ENCODE measurements at regions not wholly inside any gene's neighbourhood (a gene's known extent, or its start where the extent isn't known, plus 50 kb on each side); places are given as distances from the start of the nearest gene placed in this dataset.

DNA sequence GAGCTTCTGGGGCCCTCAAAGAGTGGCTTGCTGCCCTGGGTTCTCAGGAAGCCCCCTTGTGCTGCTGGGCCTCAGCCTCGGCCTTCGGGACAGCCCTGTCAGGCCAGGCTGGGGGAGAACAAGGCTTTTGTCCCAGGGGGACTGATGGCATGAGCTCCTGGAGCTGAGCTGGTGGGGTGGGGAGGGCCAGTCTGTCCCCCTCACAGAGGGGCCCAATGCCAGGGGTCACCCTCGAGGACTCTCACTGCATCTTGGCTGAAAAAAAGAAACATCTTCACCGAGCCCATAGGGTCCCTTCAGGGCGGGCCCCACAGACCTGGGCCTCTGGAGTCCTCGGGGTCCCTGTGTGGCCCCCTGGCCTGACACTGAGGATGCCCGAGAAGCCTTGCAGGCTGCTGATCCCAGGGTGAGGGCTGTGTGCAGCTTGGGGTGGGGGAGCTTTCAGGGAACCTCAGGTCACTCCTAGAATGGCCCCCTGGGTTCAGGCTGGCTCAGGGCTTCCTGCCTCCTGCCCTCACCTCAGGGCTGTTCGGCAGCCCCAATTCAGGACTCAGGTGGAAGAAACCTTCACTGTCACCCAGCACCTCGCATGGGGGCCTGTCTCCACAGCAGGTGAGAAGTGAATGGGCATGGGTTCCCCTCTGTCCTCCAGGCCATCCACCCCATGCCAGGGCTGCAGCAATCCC lies 90.5 kb downstream of the TNFRSF13B start:
- CTCF ChIA-PET, result no interaction called here
- Histone ChIP-seq H3K9me3 (ENCODE audit: control insufficient read depth in 2 of 3, low read length in 3 of 3) (peaks cover 0 to 8% (median 0%) of the 10 kb centered on the region in 3 experiments), H3K27me3 (ENCODE audit: control insufficient read depth in 2 of 2, insufficient read depth in 2 of 2, low read length in 2 of 2) (no peaks in the 10 kb centered on the region), H3K27ac (ENCODE audit: low read depth, low read length) (no peak overlapping the region), H3K4me1 (ENCODE audit: control insufficient read depth in 2 of 2, insufficient read depth in 2 of 2, low read length in 2 of 2) (no peaks in the 10 kb centered on the region), H3K36me3 (ENCODE audit: control insufficient read depth in 2 of 3, insufficient read depth in 3 of 3, low read length in 3 of 3) (no peaks in the 10 kb centered on the region), H3K4me3 (ENCODE audit: low read length) (no peak overlapping the region)
- intact Hi-C loops (cut with micrococcal nuclease), result no loop called here
- Mint-ChIP-seq H3K36me3 (peaks cover 0 to 11% (median 0%) of the 10 kb centered on the region in 5 donors), H3K4me1 (no peaks in the 10 kb centered on the region), H3K27me3 (peaks cover 0 to 3% (median 0%) of the 10 kb centered on the region in 5 donors), H3K27ac (no peak overlapping the region), H3K9me3 (peaks cover 0 to 17% (median 4%) of the 10 kb centered on the region in 11 donors), H3K4me3 (no peak overlapping the region)
- DNase-seq (no peak), ATAC-seq (no peak)
- POLR2A ChIA-PET, result no interaction called here

DNA sequence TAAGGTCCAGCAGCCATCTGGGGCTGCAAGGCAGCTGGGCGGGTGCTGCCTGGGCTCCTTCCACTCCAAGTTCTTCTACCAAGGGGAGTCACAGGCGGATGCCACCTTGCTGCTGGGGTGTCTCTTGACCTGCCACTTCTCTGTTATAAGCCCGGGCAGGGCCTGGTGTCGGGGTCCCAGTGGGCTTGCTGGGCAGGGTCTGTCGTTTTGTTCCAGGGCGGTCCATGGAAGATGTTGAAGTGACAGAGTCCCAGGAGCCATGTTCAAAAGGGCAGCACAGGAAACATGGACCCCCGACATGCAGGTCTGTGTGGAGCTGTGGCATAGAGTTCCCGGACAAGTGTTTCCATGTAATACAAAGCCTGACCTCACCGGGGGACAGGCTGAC lies 91.1 kb downstream of the TNFRSF13B start:
- peaks cover 0 to 3% (median 0%) of the 10 kb centered on the region in 5 donors for H3K27me3 Mint-ChIP-seq
- ChIA-PET POLR2A (no interaction called here), CTCF (no interaction called here)
- H3K4me1 Mint-ChIP-seq, result no peaks in the 10 kb centered on the region
- Histone ChIP-seq H3K36me3 (ENCODE audit: control insufficient read depth in 2 of 3, insufficient read depth in 3 of 3, low read length in 3 of 3) (no peaks in the 10 kb centered on the region), H3K4me3 (ENCODE audit: low read length) (no peak overlapping the region), H3K27me3 (ENCODE audit: control insufficient read depth in 2 of 2, insufficient read depth in 2 of 2, low read length in 2 of 2) (no peaks in the 10 kb centered on the region), H3K27ac (ENCODE audit: low read depth, low read length) (no peak overlapping the region), H3K9me3 (ENCODE audit: control insufficient read depth in 2 of 3, low read length in 3 of 3) (peaks cover 0 to 8% (median 0%) of the 10 kb centered on the region in 3 experiments), H3K4me1 (ENCODE audit: control insufficient read depth in 2 of 2, insufficient read depth in 2 of 2, low read length in 2 of 2) (no peaks in the 10 kb centered on the region)
- DNase-seq, result no peak
- peaks cover 0 to 11% (median 0%) of the 10 kb centered on the region in 5 donors for H3K36me3 Mint-ChIP-seq
- ATAC-seq, result no peak
- peaks cover 0 to 17% (median 4%) of the 10 kb centered on the region in 11 donors for H3K9me3 Mint-ChIP-seq
- no peak overlapping the region for H3K27ac Mint-ChIP-seq
- no peak overlapping the region for H3K4me3 Mint-ChIP-seq
- intact Hi-C loops (cut with micrococcal nuclease), result no loop called here

DNA sequence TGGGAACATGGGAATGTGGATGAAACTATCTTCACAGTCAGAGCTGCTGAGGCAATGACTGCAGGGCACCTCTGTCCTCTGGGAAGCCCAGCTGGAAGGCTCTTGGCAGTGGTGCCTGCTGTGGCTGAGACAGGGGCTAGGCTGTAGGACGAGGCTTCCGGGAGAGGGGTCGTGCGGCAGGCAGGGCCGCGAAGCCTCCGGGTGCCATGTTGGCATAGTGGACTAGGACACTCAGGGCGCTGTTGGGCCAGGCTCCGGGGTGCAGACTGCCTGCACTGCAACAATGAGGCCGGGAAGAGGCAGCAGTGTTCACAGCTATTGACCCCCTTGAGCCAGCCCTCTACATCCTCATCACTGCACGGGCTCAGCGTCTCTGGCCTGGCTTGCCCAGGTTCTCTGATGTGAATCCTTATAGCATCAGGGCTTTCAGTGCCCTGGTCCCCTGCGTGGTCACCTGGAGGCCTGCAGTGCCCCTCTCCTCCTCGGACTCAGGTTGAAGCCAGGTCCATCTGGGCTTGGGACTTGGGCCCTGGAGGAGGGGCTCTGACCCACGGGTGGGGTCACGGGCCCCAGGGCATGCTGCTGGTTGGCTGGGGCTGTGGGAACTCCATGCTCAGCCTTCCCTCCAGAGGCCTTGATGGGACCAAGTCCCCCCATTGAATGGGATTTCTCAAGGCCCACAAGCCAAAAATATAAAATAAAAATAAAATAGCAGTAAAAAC lies 91.6 kb downstream of the TNFRSF13B start:
- Mint-ChIP-seq H3K4me3 (no peak overlapping the region), H3K27me3 (peaks cover 0 to 3% (median 0%) of the 10 kb centered on the region in 5 donors), H3K9me3 (peaks cover 0 to 17% (median 4%) of the 10 kb centered on the region in 11 donors), H3K36me3 (peaks cover 0 to 11% (median 0%) of the 10 kb centered on the region in 5 donors), H3K4me1 (no peaks in the 10 kb centered on the region), H3K27ac (no peak overlapping the region)
- Histone ChIP-seq H3K4me1 (ENCODE audit: control insufficient read depth in 2 of 2, insufficient read depth in 2 of 2, low read length in 2 of 2) (no peaks in the 10 kb centered on the region), H3K4me3 (ENCODE audit: low read length) (no peak overlapping the region), H3K36me3 (ENCODE audit: control insufficient read depth in 2 of 3, insufficient read depth in 3 of 3, low read length in 3 of 3) (no peaks in the 10 kb centered on the region), H3K27ac (ENCODE audit: low read depth, low read length) (no peak overlapping the region), H3K27me3 (ENCODE audit: control insufficient read depth in 2 of 2, insufficient read depth in 2 of 2, low read length in 2 of 2) (no peaks in the 10 kb centered on the region), H3K9me3 (ENCODE audit: control insufficient read depth in 2 of 3, low read length in 3 of 3) (peaks cover 0 to 8% (median 0%) of the 10 kb centered on the region in 3 experiments)
- intact Hi-C loops (cut with micrococcal nuclease), result no loop called here
- ATAC-seq (no peak), DNase-seq (no peak)
- POLR2A ChIA-PET, result no interaction called here
- CTCF ChIA-PET, result no interaction called here

DNA sequence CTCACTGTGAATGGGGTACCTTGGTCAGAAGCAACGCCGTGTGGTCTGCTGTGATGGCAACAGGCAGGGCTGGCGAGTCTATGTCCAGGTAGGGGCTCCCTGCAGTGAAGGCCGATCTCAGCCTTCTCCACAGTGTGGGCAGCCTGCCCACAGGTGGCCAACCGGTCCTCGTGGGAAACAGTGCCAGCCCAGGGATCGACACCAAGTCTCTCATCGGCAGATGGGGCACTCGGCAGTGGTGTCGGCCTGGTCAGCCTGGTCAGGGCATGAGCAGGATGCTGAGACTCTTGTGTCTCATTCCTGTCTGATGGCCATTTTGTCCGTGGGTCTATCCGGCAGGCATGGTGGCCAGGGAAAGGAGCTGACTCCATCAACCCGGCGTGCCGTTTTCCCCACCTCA lies 92.2 kb downstream of the TNFRSF13B start:
- H3K27me3 ChIP-seq (ENCODE audit: control insufficient read depth in 2 of 2, insufficient read depth in 2 of 2, low read length in 2 of 2), result no peaks in the 10 kb centered on the region
- intact Hi-C loops (cut with micrococcal nuclease), result no loop called here
- H3K36me3 ChIP-seq (ENCODE audit: control insufficient read depth in 2 of 3, insufficient read depth in 3 of 3, low read length in 3 of 3), result no peaks in the 10 kb centered on the region
- H3K9me3 Mint-ChIP-seq, result peaks cover 0 to 17% (median 4%) of the 10 kb centered on the region in 11 donors
- no peak for ATAC-seq
- no peak overlapping the region for H3K27ac Mint-ChIP-seq
- H3K4me1 Mint-ChIP-seq, result no peaks in the 10 kb centered on the region
- ChIA-PET POLR2A (no interaction called here), CTCF (no interaction called here)
- peaks cover 0 to 11% (median 0%) of the 10 kb centered on the region in 5 donors for H3K36me3 Mint-ChIP-seq
- H3K4me1 ChIP-seq (ENCODE audit: control insufficient read depth in 2 of 2, insufficient read depth in 2 of 2, low read length in 2 of 2), result no peaks in the 10 kb centered on the region
- H3K27ac ChIP-seq (ENCODE audit: low read depth, low read length), result no peak overlapping the region
- no peak overlapping the region for H3K4me3 Mint-ChIP-seq
- H3K4me3 ChIP-seq (ENCODE audit: low read length), result no peak overlapping the region
- H3K9me3 ChIP-seq (ENCODE audit: control insufficient read depth in 2 of 3, low read length in 3 of 3), result peaks cover 0 to 8% (median 0%) of the 10 kb centered on the region in 3 experiments
- peaks cover 0 to 3% (median 0%) of the 10 kb centered on the region in 5 donors for H3K27me3 Mint-ChIP-seq
- DNase-seq, result no peak

DNA sequence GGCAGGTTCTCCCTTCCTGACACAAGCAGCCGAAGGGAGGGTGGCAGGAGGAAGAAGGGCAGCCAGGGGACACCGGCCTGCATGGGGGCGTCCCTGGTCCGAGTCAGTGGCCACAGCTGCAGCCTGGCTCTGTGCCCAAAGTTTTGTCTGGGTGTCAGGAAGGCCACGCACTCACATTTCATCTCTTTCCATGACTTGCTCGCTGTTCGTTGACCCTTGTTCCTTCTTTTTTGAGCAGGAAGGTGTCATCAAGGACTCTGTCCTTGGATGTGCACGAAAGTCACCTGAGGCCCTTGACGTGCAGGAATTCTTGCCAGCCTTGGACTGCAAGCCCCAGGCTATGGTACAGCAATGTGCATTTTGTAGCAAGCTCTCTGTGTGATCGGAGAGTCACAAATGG lies 93.3 kb downstream of the TNFRSF13B start:
- peaks cover 0 to 11% (median 0%) of the 10 kb centered on the region in 5 donors for H3K36me3 Mint-ChIP-seq
- ATAC-seq (no peak), DNase-seq (no peak)
- Histone ChIP-seq H3K9me3 (ENCODE audit: control insufficient read depth in 2 of 3, low read length in 3 of 3) (peaks cover 0 to 8% (median 0%) of the 10 kb centered on the region in 3 experiments), H3K27ac (ENCODE audit: low read depth, low read length) (no peak overlapping the region), H3K27me3 (ENCODE audit: control insufficient read depth in 2 of 2, insufficient read depth in 2 of 2, low read length in 2 of 2) (no peaks in the 10 kb centered on the region), H3K4me3 (ENCODE audit: low read length) (no peak overlapping the region), H3K36me3 (ENCODE audit: control insufficient read depth in 2 of 3, insufficient read depth in 3 of 3, low read length in 3 of 3) (no peaks in the 10 kb centered on the region), H3K4me1 (ENCODE audit: control insufficient read depth in 2 of 2, insufficient read depth in 2 of 2, low read length in 2 of 2) (no peaks in the 10 kb centered on the region)
- no peak overlapping the region for H3K27ac Mint-ChIP-seq
- H3K27me3 Mint-ChIP-seq, result peaks cover 0 to 3% (median 0%) of the 10 kb centered on the region in 5 donors
- H3K9me3 Mint-ChIP-seq, result peaks cover 0 to 17% (median 4%) of the 10 kb centered on the region in 11 donors
- intact Hi-C loops (cut with micrococcal nuclease), result no loop called here
- ChIA-PET CTCF (no interaction called here), POLR2A (interaction anchor here (0.6 kb wide), 1 partner anchor 998 kb away, joined by 3 read pairs; no protein-coding TSS in a partner anchor)
- no peaks in the 10 kb centered on the region for H3K4me1 Mint-ChIP-seq
- no peak overlapping the region for H3K4me3 Mint-ChIP-seq

DNA sequence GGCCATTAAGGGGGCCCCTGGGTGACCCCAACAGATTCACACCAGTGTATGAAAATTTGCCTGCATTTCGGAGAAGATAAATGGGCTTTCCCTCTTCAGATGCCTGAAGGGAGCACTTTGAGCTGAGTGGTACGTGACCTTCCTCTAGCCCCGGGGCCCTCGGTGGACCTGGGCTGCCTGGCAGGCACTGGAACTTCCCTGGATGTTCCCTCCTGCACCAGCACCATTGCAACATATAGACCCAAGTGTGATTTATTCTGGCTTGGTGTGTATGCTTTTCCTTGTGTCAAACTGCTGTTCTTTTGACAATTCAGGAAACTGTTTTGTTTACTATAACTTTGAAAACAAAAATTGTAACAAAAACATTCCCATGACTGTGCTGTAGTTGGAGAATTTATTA lies 93.8 kb downstream of the TNFRSF13B start:
- Histone ChIP-seq H3K27me3 (ENCODE audit: control insufficient read depth in 2 of 2, insufficient read depth in 2 of 2, low read length in 2 of 2) (no peaks in the 10 kb centered on the region), H3K4me1 (ENCODE audit: control insufficient read depth in 2 of 2, insufficient read depth in 2 of 2, low read length in 2 of 2) (no peaks in the 10 kb centered on the region), H3K4me3 (ENCODE audit: low read length) (no peak overlapping the region), H3K36me3 (ENCODE audit: control insufficient read depth in 2 of 3, insufficient read depth in 3 of 3, low read length in 3 of 3) (no peaks in the 10 kb centered on the region), H3K9me3 (ENCODE audit: control insufficient read depth in 2 of 3, low read length in 3 of 3) (peaks cover 0 to 8% (median 0%) of the 10 kb centered on the region in 3 experiments), H3K27ac (ENCODE audit: low read depth, low read length) (no peak overlapping the region)
- ATAC-seq (no peak), DNase-seq (no peak)
- H3K36me3 Mint-ChIP-seq, result peaks cover 0 to 11% (median 0%) of the 10 kb centered on the region in 5 donors
- no peaks in the 10 kb centered on the region for H3K4me1 Mint-ChIP-seq
- H3K27me3 Mint-ChIP-seq, result peaks cover 0 to 3% (median 0%) of the 10 kb centered on the region in 5 donors
- H3K4me3 Mint-ChIP-seq, result no peak overlapping the region
- CTCF ChIA-PET, result no interaction called here
- intact Hi-C loops (cut with micrococcal nuclease), result no loop called here
- H3K9me3 Mint-ChIP-seq, result peaks cover 0 to 17% (median 4%) of the 10 kb centered on the region in 11 donors
- H3K27ac Mint-ChIP-seq, result no peak overlapping the region
- POLR2A ChIA-PET, result no interaction called here
